ENCODE measurements at regions not wholly inside any gene's neighbourhood (a gene's known extent, or its start where the extent isn't known, plus 50 kb on each side); places are given as distances from the start of the nearest gene placed in this dataset.
A peak's percentile ranks its signal among the peaks of the same experiment; 100 is the strongest.

- H3K9me3 ChIP-seq = no peaks in the 10 kb centered on the region
- TF ChIP-seq CTCF (IDR thresholded peaks at IDR 0.05) = no peak
- no peak for DNase-seq
- ATAC-seq = no peak
- 67 to 72% methylated on average over 8 of the region's 8 CpGs for WGBS, 2 donors
- H3K4me1 ChIP-seq = peaks cover 0 to 4% (median 0%) of the 10 kb centered on the region in 9 donors
- H3K36me3 ChIP-seq = no peaks in the 10 kb centered on the region
- H3K27ac ChIP-seq = no peak overlapping the region
- intact Hi-C loops (cut with DNase I) = no loop called here
- H3K27me3 ChIP-seq = peaks cover 0 to 20% (median 4%) of the 10 kb centered on the region in 7 donors
- no peak overlapping the region for H3K4me3 ChIP-seq
Observed at GRCh38 chr6:159443417-159443920, 249.6 kb downstream of the SOD2 start.

GRCh38 chr6:159441704-159441981 is 251.4 kb downstream of the SOD2 start:
- intact Hi-C loops (cut with DNase I) = no loop called here
- no peaks in the 10 kb centered on the region for H3K36me3 ChIP-seq
- no peak overlapping the region for H3K27ac ChIP-seq
- no peak for TF ChIP-seq CTCF (IDR thresholded peaks at IDR 0.05)
- H3K9me3 ChIP-seq = no peaks in the 10 kb centered on the region
- 83 to 86% methylated on average over 6 of the region's 6 CpGs for whole genome bisulfite sequencing, 2 donors
- peaks cover 0 to 26% (median 9%) of the 10 kb centered on the region in 7 donors for H3K27me3 ChIP-seq
- ATAC-seq = no peak
- peaks cover 0 to 4% (median 0%) of the 10 kb centered on the region in 9 donors for H3K4me1 ChIP-seq
- DNase-seq = no peak
- no peak overlapping the region for H3K4me3 ChIP-seq

GRCh38 chr6:159440911-159441703 is 251.9 kb downstream of the SOD2 start:
- peaks cover 0 to 29% (median 7%) of the 10 kb centered on the region in 7 donors for H3K27me3 ChIP-seq
- peak in 6 of 8 donors; percentile 55 to 79 (median 66) for ATAC-seq
- peak in 1 of 2 donors; percentile 17 for DNase-seq
- TF ChIP-seq CTCF (IDR thresholded peaks at IDR 0.05) = no peak
- peaks cover 0 to 2% (median 0%) of the 10 kb centered on the region in 9 donors for H3K4me1 ChIP-seq
- no peaks in the 10 kb centered on the region for H3K36me3 ChIP-seq
- H3K4me3 ChIP-seq = no peak overlapping the region
- intact Hi-C loops (cut with DNase I) = no loop called here
- 62 to 84% methylated on average over 7 of the region's 7 CpGs for WGBS, 2 donors
- peak overlapping the region in 2 of 10 donors; percentile 15 to 19 for H3K27ac ChIP-seq
- H3K9me3 ChIP-seq = no peaks in the 10 kb centered on the region

GRCh38 chr6:159440349-159440748 is 252.7 kb downstream of the SOD2 start:
- Histone ChIP-seq H3K4me1 (no peaks in the 10 kb centered on the region), H3K27ac (peak overlapping the region in 2 of 10 donors; percentile 15 to 16), H3K9me3 (no peaks in the 10 kb centered on the region), H3K27me3 (peaks cover 0 to 35% (median 9%) of the 10 kb centered on the region in 7 donors), H3K4me3 (no peak overlapping the region), H3K36me3 (no peaks in the 10 kb centered on the region)
- ATAC-seq (no peak), DNase-seq (no peak)
- TF ChIP-seq CTCF (IDR thresholded peaks at IDR 0.05) = no peak
- WGBS, 2 donors = 81 to 83% methylated on average over 4 of the region's 4 CpGs
- intact Hi-C loops (cut with DNase I) = no loop called here
